ENCODE measurements at regions not wholly inside any gene's neighbourhood (a gene's known extent, or its start where the extent isn't known, plus 50 kb on each side); places are given as distances from the start of the nearest gene placed in this dataset.

DNA sequence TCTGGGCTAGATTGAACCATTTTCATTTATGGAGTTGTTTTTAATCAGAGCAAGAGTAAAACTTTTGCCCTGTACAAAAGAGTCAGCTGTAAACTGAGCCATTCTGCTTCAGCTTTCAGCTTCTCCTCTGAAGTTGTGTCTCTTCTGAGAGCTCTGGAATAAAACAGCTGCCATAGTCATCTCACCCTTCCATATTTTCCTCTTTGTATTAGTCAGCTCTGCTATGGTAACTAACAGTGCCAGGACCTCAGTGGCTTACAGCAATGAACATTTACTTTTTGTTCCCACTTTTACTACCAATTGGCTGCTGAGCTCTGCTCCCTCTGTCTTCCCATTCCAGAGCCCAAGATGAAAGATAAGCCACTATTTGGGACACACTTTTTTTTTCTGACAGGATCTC lies 178.5 kb downstream of the DAD1 start:
- TF ChIP-seq, protein P1, sequence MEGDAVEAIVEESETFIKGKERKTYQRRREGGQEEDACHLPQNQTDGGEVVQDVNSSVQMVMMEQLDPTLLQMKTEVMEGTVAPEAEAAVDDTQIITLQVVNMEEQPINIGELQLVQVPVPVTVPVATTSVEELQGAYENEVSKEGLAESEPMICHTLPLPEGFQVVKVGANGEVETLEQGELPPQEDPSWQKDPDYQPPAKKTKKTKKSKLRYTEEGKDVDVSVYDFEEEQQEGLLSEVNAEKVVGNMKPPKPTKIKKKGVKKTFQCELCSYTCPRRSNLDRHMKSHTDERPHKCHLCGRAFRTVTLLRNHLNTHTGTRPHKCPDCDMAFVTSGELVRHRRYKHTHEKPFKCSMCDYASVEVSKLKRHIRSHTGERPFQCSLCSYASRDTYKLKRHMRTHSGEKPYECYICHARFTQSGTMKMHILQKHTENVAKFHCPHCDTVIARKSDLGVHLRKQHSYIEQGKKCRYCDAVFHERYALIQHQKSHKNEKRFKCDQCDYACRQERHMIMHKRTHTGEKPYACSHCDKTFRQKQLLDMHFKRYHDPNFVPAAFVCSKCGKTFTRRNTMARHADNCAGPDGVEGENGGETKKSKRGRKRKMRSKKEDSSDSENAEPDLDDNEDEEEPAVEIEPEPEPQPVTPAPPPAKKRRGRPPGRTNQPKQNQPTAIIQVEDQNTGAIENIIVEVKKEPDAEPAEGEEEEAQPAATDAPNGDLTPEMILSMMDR (IDR thresholded peaks at IDR 0.05; ENCODE audit: insufficient read depth, low read length), result no peak
- TF ChIP-seq, protein P2, sequence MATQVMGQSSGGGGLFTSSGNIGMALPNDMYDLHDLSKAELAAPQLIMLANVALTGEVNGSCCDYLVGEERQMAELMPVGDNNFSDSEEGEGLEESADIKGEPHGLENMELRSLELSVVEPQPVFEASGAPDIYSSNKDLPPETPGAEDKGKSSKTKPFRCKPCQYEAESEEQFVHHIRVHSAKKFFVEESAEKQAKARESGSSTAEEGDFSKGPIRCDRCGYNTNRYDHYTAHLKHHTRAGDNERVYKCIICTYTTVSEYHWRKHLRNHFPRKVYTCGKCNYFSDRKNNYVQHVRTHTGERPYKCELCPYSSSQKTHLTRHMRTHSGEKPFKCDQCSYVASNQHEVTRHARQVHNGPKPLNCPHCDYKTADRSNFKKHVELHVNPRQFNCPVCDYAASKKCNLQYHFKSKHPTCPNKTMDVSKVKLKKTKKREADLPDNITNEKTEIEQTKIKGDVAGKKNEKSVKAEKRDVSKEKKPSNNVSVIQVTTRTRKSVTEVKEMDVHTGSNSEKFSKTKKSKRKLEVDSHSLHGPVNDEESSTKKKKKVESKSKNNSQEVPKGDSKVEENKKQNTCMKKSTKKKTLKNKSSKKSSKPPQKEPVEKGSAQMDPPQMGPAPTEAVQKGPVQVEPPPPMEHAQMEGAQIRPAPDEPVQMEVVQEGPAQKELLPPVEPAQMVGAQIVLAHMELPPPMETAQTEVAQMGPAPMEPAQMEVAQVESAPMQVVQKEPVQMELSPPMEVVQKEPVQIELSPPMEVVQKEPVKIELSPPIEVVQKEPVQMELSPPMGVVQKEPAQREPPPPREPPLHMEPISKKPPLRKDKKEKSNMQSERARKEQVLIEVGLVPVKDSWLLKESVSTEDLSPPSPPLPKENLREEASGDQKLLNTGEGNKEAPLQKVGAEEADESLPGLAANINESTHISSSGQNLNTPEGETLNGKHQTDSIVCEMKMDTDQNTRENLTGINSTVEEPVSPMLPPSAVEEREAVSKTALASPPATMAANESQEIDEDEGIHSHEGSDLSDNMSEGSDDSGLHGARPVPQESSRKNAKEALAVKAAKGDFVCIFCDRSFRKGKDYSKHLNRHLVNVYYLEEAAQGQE (IDR thresholded peaks at IDR 0.05; ENCODE audit: insufficient replicate concordance, low read depth), result no peak
- no peak for TF ChIP-seq POLR2AphosphoS5 (IDR thresholded peaks at IDR 0.05; ENCODE audit: low read depth)
